Upper lobe of left lung (tissue), 4 donors: ENCODE measurements at regions not wholly inside any gene's neighbourhood (a gene's known extent, or its start where the extent isn't known, plus 50 kb on each side); places are given as distances from the start of the nearest gene placed in this dataset.

Source experiments
- EP300 ChIP-seq, 4 donors: sonication (generic); formaldehyde crosslinking; IDR thresholded peaks; one replicate each; pipeline ENCODE4 v1.5.1; 2017; ENCODE audit warnings: antibody characterized with exemption in 4 of 4, control low read depth in 2 of 4
- POLR2A ChIP-seq, 4 donors: fragments of 450-650 bp; IDR thresholded peaks; one replicate each; pipeline ENCODE4 v1.5.1; 2016 to 2017; ENCODE audit warnings: antibody characterized with exemption in 4 of 4, mild to moderate bottlenecking in 2 of 4
- POLR2AphosphoS5 ChIP-seq, 2 donors: sonication (generic); formaldehyde crosslinking; IDR thresholded peaks; one replicate each; pipeline ENCODE4 v1.5.1; 2017; ENCODE audit warnings: antibody characterized with exemption in 2 of 2
- TF ChIP-seq, protein P1 (sequence below), 6 experiments: fragments of 450-650 bp in 4 of 6; fragments of 200-600 bp in 2 of 6; sonication (generic) in 2 of 6; IDR thresholded peaks; one replicate each; pipeline ENCODE4 v1.5.1; 2016 to 2019; ENCODE audit warnings: antibody characterized with exemption in 6 of 6

DNA sequence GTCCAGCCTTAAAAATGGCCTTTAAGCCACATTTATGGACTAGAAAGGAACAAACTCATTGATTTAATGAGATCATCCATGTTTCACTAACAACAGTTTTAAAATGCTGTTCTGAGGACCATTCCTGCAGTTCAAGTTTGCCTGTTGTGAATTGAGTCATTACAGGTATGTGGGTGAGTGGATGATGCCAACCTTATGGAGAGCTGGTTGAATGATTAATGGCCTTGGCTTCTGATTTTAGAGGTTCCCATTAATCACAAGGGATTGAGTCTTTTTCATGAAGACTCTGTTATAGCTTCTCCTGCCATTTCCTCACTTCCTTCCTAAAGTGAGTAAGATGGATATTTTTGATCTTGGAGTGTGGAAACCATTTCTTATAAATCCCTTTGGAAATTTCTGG, 459.8 kb upstream of the SLC14A2 start:
- TF ChIP-seq, protein P1, sequence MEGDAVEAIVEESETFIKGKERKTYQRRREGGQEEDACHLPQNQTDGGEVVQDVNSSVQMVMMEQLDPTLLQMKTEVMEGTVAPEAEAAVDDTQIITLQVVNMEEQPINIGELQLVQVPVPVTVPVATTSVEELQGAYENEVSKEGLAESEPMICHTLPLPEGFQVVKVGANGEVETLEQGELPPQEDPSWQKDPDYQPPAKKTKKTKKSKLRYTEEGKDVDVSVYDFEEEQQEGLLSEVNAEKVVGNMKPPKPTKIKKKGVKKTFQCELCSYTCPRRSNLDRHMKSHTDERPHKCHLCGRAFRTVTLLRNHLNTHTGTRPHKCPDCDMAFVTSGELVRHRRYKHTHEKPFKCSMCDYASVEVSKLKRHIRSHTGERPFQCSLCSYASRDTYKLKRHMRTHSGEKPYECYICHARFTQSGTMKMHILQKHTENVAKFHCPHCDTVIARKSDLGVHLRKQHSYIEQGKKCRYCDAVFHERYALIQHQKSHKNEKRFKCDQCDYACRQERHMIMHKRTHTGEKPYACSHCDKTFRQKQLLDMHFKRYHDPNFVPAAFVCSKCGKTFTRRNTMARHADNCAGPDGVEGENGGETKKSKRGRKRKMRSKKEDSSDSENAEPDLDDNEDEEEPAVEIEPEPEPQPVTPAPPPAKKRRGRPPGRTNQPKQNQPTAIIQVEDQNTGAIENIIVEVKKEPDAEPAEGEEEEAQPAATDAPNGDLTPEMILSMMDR (IDR thresholded peaks at IDR 0.05) = no peak
- TF ChIP-seq POLR2AphosphoS5 (IDR thresholded peaks at IDR 0.05) (no peak), EP300 (IDR thresholded peaks at IDR 0.05) (no peak), POLR2A (IDR thresholded peaks at IDR 0.05) (no peak)
